IMR-90 (cell line): ENCODE measurements at regions not wholly inside any gene's neighbourhood (a gene's known extent, or its start where the extent isn't known, plus 50 kb on each side); places are given as distances from the start of the nearest gene placed in this dataset.

Source experiments
- ATAC-seq: fragments of 200-7000 bp; cut with Tn5 transposase; 2 replicates; pipeline ENCODE4 v1.9.1; 2020; ENCODE audit warnings: low read depth, mild to moderate bottlenecking, moderate library complexity
- BruUV-seq: library from RNA; stranded (reverse); fragments of 400-500 nt; replicated peaks from 2 replicates; lab custom pipeline; 2021; lab: Mats Ljungman, UMichigan
- CTCF ChIA-PET: fragments of 300-600 bp; formaldehyde crosslinking; extraction: SDS; loops from one replicate; lab custom pipeline; 2021; ENCODE audit warnings: antibody characterized with exemption; lab: Yijun Ruan, JAX
- POLR2A ChIA-PET: fragments of 300-600 bp; sonication (Branson Sonifier 250); formaldehyde crosslinking; loops from one replicate; lab custom pipeline; 2022; ENCODE audit warnings: antibody characterized with exemption; ENCODE audit not compliant: unreplicated experiment; lab: Charles Lee
- DNase-seq: peaks from one replicate; pipeline ENCODE4 v3.0.0; 2013
- H2AFZ ChIP-seq: replicated peaks from 2 replicates; pipeline ENCODE3; 2013; ENCODE audit warnings: low read length, mild to moderate bottlenecking; ENCODE audit not compliant: poor library complexity
- H2AK5ac ChIP-seq: 2 replicates; pipeline ENCODE4 v1.6.1; 2013; ENCODE audit warnings: low read depth, low read length, inconsistent platforms
- H2AK9ac ChIP-seq: replicated peaks from 2 replicates; pipeline ENCODE3; 2013; ENCODE audit warnings: mild to moderate bottlenecking, low read depth, low read length, moderate library complexity; ENCODE audit not compliant: poor library complexity
- H2BK120ac ChIP-seq: 2 replicates; pipeline ENCODE4 v1.6.1; 2013; ENCODE audit warnings: low read depth, low read length, inconsistent platforms
- H2BK15ac ChIP-seq: 3 replicates; pipeline ENCODE4 v1.6.1; 2013; ENCODE audit warnings: low read depth, low read length, inconsistent platforms
- H2BK20ac ChIP-seq: 2 replicates; pipeline ENCODE4 v1.6.1; 2013; ENCODE audit warnings: low read depth, mild to moderate bottlenecking, inconsistent platforms, low read length, moderate library complexity
- H2BK5ac ChIP-seq: 2 replicates; pipeline ENCODE4 v1.6.1; 2013; ENCODE audit warnings: mild to moderate bottlenecking, low read depth, low read length, inconsistent platforms; ENCODE audit not compliant: poor library complexity, severe bottlenecking
- H3K14ac ChIP-seq: replicated peaks from 2 replicates; pipeline ENCODE4 v1.6.1; 2013; ENCODE audit warnings: low read depth, low read length, inconsistent platforms
- H3K18ac ChIP-seq: 2 replicates; pipeline ENCODE4 v1.6.1; 2013; ENCODE audit warnings: low read depth, low read length, control low read depth
- H3K23ac ChIP-seq: 2 replicates; pipeline ENCODE4 v1.6.1; 2013; ENCODE audit warnings: low read depth, low read length, inconsistent platforms
- H3K27ac ChIP-seq: 2 replicates; pipeline ENCODE4 v1.5.1; 2013; ENCODE audit warnings: mild to moderate bottlenecking, control low read depth, low read length; ENCODE audit not compliant: insufficient read depth
- H3K27me3 ChIP-seq: 2 replicates; pipeline ENCODE4 v1.6.1; 2013; ENCODE audit warnings: low read length; ENCODE audit not compliant: control insufficient read depth, insufficient read depth
- H3K36me3 ChIP-seq: 2 replicates; pipeline ENCODE4 v1.6.1; 2013; ENCODE audit warnings: low read length, mixed read lengths; ENCODE audit not compliant: control insufficient read depth, insufficient read depth
- H3K4ac ChIP-seq: 2 replicates; pipeline ENCODE4 v1.6.1; 2013; ENCODE audit warnings: low read depth, low read length, inconsistent platforms
- H3K4me1 ChIP-seq: 2 replicates; pipeline ENCODE4 v1.6.1; 2013; ENCODE audit warnings: low read length, mixed read lengths; ENCODE audit not compliant: control insufficient read depth, insufficient read depth
- H3K4me2 ChIP-seq: 2 replicates; pipeline ENCODE4 v1.6.1; 2013; ENCODE audit warnings: low read depth, mild to moderate bottlenecking, control low read depth, low read length, moderate library complexity
- H3K4me3 ChIP-seq: 2 replicates; pipeline ENCODE4 v1.5.1; 2013; ENCODE audit warnings: low read depth, mild to moderate bottlenecking, control low read depth, low read length, moderate library complexity; ENCODE audit not compliant: insufficient read depth
- H3K56ac ChIP-seq: 2 replicates; pipeline ENCODE4 v1.6.1; 2013; ENCODE audit warnings: low read length, inconsistent platforms; ENCODE audit not compliant: insufficient read depth; ENCODE audit errors: extremely low read depth
- H3K79me1 ChIP-seq, 2 experiments: 2 replicates each; pipeline ENCODE4 v1.6.1; 2013; ENCODE audit warnings: low read length in 2 of 2, inconsistent platforms in 1 of 2, low read depth in 1 of 2
- H3K9ac ChIP-seq: 2 replicates; pipeline ENCODE4 v1.6.1; 2013; ENCODE audit warnings: low read depth, low read length, control low read depth
- H3K9me1 ChIP-seq: 2 replicates; pipeline ENCODE4 v1.6.1; 2013; ENCODE audit warnings: low read length, inconsistent platforms; ENCODE audit not compliant: insufficient read depth
- H3K9me3 ChIP-seq: 2 replicates; pipeline ENCODE4 v1.6.1; 2013; ENCODE audit warnings: low read length; ENCODE audit not compliant: control insufficient read depth, insufficient read depth
- H4K20me1 ChIP-seq: 2 replicates; pipeline ENCODE4 v1.6.1; 2013; ENCODE audit warnings: low read length, inconsistent platforms; ENCODE audit not compliant: insufficient read depth
- H4K5ac ChIP-seq: 2 replicates; pipeline ENCODE4 v1.6.1; 2013; ENCODE audit warnings: mild to moderate bottlenecking, low read depth, low read length, control low read depth
- H4K8ac ChIP-seq, 2 experiments: 2 replicates each; pipeline ENCODE4 v1.6.1; 2013; ENCODE audit warnings: low read depth in 2 of 2, low read length in 2 of 2, control low read depth in 1 of 2, inconsistent platforms in 1 of 2
- H4K91ac ChIP-seq: 2 replicates; pipeline ENCODE4 v1.6.1; 2013; ENCODE audit warnings: low read depth, low read length, inconsistent platforms; ENCODE audit not compliant: insufficient read depth
- FOS ChIP-seq: fragments of 150-350 bp; IDR thresholded peaks from 2 replicates; pipeline ENCODE4 v1.6.1; 2016; ENCODE audit warnings: low read depth, low read length
- MXI1 ChIP-seq: IDR thresholded peaks from 2 replicates; pipeline ENCODE4 v1.6.1; 2012; ENCODE audit warnings: low read depth, mild to moderate bottlenecking, low read length, moderate library complexity, borderline replicate concordance
- RCOR1 ChIP-seq: IDR thresholded peaks from 2 replicates; pipeline ENCODE4 v1.6.1; 2012; ENCODE audit warnings: mild to moderate bottlenecking, low read length, improper control_type of control experiment; ENCODE audit not compliant: insufficient replicate concordance
- WGBS, 2 experiments: methylation state at CpG; one replicate each; pipeline versions ENCODE4 v1.1.5 to v1.1.7; 2013; ENCODE audit warnings: missing lambda C conversion rate in 2 of 2; ENCODE audit not compliant: insufficient read length in 1 of 2; ENCODE audit errors: extremely low coverage in 2 of 2; 5-methylcytosine and 5-hydroxymethylcytosine counted together
- dilution Hi-C: fragments of 300-500 bp; cut with HindIII; formaldehyde crosslinking; loops from one replicate; pipeline ENCODE4 v1.14.3; 2018; ENCODE audit warnings: low sequenced_read_pairs; ENCODE audit not compliant: unreplicated experiment
- in situ Hi-C: fragments of 300-500 bp; cut with MboI; formaldehyde crosslinking; loops from 3 replicates; pipeline ENCODE4 v1.14.3; 2019; ENCODE audit warnings: low sequenced_read_pairs, inconsistent platforms, mixed read lengths
- intact Hi-C: fragments of 100-400 bp; cut with micrococcal nuclease; formaldehyde crosslinking; loops from 2 replicates; pipeline ENCODE4 v1.10.0; 2022
- TF ChIP-seq, protein P1 (sequence below): conservative IDR thresholded peaks from 2 replicates; pipeline ENCODE4 v1.5.1; 2012; ENCODE audit warnings: mild to moderate bottlenecking, low read depth, low read length, improper control_type of control experiment

DNA sequence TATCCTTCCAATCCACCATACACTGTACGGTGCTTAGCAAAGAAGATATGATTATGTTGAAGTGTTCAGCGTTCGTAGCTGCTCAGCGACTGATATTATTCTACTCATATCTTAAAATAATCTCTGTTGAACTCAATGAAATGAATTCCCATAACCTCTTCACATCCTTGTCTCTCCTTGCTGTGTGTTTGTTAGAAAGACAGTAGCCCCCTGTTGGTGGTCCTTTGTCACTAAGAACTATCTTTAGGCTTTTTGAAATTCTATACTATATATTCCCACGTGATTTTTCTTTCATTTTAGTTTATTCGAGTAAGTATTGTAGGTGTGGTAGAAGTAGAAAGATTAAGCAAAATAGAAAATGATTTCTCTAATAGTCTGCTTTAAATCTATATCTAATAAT, 762.8 kb upstream of the WWC1 start:
- Histone ChIP-seq H2BK120ac (no peak overlapping the region), H3K9ac (no peak overlapping the region), H3K18ac (no peak overlapping the region), H3K56ac (no peak overlapping the region), H3K27ac (no peak overlapping the region), H3K14ac (no peak overlapping the region), H2BK15ac (no peak overlapping the region), H3K9me1 (no peaks in the 10 kb centered on the region), H3K27me3 (no peaks in the 10 kb centered on the region), H4K20me1 (no peaks in the 10 kb centered on the region), H3K23ac (no peak overlapping the region), H3K79me1 (no peaks in the 10 kb centered on the region), H2AK9ac (no peak overlapping the region), H3K9me3 (no peaks in the 10 kb centered on the region), H4K8ac (no peak overlapping the region), H3K4me2 (no peak overlapping the region), H3K36me3 (no peaks in the 10 kb centered on the region), H3K4me3 (no peak overlapping the region), H3K4ac (no peak overlapping the region), H2BK5ac (no peak overlapping the region), H2AFZ (no peak overlapping the region), H4K5ac (no peak overlapping the region), H3K4me1 (no peaks in the 10 kb centered on the region), H4K91ac (no peak overlapping the region), H2BK20ac (no peak overlapping the region), H2AK5ac (no peak overlapping the region)
- BruUV-seq, result no TSS peak
- WGBS, 2 experiments, result no CpG with 5 or more reads among the region's 6 CpGs
- ATAC-seq (no peak), DNase-seq (no peak)
- no peak for TF ChIP-seq MXI1
- TF ChIP-seq FOS, result no peak
- TF ChIP-seq RCOR1, result no peak
- TF ChIP-seq, protein P1, sequence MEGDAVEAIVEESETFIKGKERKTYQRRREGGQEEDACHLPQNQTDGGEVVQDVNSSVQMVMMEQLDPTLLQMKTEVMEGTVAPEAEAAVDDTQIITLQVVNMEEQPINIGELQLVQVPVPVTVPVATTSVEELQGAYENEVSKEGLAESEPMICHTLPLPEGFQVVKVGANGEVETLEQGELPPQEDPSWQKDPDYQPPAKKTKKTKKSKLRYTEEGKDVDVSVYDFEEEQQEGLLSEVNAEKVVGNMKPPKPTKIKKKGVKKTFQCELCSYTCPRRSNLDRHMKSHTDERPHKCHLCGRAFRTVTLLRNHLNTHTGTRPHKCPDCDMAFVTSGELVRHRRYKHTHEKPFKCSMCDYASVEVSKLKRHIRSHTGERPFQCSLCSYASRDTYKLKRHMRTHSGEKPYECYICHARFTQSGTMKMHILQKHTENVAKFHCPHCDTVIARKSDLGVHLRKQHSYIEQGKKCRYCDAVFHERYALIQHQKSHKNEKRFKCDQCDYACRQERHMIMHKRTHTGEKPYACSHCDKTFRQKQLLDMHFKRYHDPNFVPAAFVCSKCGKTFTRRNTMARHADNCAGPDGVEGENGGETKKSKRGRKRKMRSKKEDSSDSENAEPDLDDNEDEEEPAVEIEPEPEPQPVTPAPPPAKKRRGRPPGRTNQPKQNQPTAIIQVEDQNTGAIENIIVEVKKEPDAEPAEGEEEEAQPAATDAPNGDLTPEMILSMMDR, result no peak
- dilution Hi-C loops, result no loop called here
- POLR2A ChIA-PET, result no interaction called here
- intact Hi-C loops, result no loop called here
- CTCF ChIA-PET, result no interaction called here
- in situ Hi-C loops, result no loop called here
